ENCODE measurements at regions not wholly inside any gene's neighbourhood (a gene's known extent, or its start where the extent isn't known, plus 50 kb on each side); places are given as distances from the start of the nearest gene placed in this dataset.

DNA sequence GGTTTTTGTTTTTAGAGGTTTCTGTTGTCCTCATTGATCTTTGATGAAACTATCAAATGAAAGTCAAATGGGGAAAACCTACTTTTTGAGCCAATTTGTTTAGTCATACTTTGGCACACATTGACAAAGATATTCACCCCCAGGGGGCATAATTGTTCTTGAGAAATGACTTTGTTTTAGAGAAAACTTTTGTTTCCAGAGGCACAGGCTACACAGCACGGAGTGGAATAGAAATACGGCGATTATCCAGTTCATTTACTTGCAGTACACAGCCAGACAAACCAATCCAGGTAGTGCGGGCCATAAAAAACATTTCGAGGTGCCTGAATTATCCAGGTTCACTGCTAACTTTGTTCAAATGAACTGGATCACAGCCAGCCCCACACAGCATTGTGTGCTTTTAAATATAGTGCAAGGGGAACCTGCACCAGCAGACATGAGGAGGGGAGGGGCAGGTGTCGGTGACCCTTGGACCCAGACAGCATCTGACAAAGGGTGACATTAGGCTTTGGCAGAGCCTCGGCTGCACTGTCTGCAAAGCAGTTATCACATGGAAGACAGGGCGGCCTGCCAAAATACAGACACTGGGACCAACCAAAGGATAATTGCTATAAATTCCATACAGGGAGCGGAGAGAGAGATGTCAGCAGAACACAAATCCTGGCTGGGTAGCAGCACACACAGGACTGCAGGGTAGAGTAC lies 179.6 kb upstream of the NOCT start:
- TF ChIP-seq, protein P1, sequence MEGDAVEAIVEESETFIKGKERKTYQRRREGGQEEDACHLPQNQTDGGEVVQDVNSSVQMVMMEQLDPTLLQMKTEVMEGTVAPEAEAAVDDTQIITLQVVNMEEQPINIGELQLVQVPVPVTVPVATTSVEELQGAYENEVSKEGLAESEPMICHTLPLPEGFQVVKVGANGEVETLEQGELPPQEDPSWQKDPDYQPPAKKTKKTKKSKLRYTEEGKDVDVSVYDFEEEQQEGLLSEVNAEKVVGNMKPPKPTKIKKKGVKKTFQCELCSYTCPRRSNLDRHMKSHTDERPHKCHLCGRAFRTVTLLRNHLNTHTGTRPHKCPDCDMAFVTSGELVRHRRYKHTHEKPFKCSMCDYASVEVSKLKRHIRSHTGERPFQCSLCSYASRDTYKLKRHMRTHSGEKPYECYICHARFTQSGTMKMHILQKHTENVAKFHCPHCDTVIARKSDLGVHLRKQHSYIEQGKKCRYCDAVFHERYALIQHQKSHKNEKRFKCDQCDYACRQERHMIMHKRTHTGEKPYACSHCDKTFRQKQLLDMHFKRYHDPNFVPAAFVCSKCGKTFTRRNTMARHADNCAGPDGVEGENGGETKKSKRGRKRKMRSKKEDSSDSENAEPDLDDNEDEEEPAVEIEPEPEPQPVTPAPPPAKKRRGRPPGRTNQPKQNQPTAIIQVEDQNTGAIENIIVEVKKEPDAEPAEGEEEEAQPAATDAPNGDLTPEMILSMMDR (conservative IDR thresholded peaks at IDR 0.05; ENCODE audit: low read length): no peak
- DNase-seq (ENCODE audit: low read depth): peak; percentile 1
- no peak overlapping the region for H3K4me3 ChIP-seq (ENCODE audit: low read length)

DNA sequence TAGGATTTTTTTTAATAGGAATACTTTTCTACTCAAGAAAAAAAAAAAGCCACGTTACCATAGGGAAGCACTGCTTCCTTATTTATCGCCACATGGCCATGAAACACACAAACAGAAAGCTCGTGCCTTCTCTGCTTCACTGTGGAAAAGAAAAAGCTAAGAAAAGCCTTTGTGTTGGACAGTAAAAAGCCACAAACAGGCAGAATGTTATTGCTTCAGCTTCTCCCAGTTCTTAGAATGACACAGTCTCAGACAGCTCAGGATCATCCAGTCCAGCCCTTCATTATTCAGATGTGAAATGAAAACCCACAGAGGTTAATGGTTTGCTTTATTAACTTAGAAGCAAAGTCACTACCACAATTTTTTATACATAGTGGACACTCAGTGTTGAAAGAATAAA lies 181.6 kb upstream of the NOCT start:
- no peak for DNase-seq (ENCODE audit: low read depth)
- TF ChIP-seq, protein P1 (conservative IDR thresholded peaks at IDR 0.05; ENCODE audit: low read length): no peak
- no peak overlapping the region for H3K4me3 ChIP-seq (ENCODE audit: low read length)

DNA sequence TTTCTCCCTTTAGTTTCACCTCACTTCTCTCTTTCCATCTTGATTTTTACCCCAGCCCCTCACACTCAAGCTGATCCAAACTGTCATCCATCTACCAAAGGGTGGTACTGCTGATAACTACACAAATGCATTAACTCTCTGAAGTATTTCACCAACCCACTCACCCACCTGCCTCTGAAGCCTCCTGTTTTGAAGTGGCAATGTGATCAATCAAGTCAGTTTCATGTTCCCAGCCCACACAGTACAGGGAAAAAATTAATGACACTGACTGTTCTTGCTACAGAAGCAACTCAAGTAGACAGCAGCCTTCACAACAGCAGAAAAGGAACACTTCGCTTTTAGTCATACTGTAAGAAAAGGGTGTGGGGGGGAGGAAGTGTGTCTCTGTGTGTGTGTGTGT lies 183.0 kb upstream of the NOCT start:
- DNase-seq (ENCODE audit: low read depth): no peak
- TF ChIP-seq, protein P1 (conservative IDR thresholded peaks at IDR 0.05; ENCODE audit: low read length): no peak
- H3K4me3 ChIP-seq (ENCODE audit: low read length): no peak overlapping the region

DNA sequence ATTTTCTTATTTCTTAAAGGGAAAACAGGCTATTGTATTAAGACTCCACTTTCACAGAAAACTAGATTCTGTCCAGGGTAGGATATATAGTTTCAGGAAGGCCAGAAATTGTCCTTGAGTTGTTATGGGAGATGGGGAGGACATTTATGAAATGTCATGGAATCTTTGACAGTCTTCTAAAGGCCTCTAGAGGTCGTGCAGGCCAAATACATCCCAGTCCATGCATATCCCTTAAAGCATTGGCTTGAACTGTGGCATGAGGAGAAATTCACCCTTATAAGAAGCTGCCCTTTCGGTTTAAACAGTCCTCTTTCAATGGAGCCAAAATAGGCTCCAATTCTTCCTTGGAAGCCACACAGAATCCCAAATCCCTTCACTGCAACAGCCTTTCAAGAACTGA lies 183.6 kb upstream of the NOCT start:
- TF ChIP-seq, protein P1 (conservative IDR thresholded peaks at IDR 0.05; ENCODE audit: low read length): 0 out of 2 replicates have a peak, but pooled peaks have one; percentile 5
- DNase-seq (ENCODE audit: low read depth): no peak
- H3K4me3 ChIP-seq (ENCODE audit: low read length): no peak overlapping the region

DNA sequence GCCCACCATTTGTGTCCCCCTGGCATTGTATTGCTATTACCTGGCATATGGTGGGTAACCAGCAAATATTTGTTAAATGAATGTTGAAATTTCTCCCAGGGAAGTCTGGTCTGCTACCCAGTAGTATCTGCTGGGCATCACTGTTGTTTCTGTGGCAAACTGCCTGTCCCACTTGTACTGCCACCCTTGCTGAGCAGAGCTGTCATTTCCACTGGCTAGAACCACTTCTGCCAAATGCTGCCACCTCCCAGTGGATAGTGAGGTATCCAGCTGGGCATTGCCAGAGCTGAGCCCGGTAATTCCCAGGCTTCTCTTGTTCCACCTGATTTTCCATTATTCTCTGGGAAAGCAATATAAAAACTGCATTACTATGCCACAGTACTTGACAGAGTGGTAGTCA lies 186.7 kb upstream of the NOCT start:
- DNase-seq (ENCODE audit: low read depth): no peak
- H3K4me3 ChIP-seq (ENCODE audit: low read length): no peak overlapping the region
- TF ChIP-seq, protein P1 (conservative IDR thresholded peaks at IDR 0.05; ENCODE audit: low read length): no peak

DNA sequence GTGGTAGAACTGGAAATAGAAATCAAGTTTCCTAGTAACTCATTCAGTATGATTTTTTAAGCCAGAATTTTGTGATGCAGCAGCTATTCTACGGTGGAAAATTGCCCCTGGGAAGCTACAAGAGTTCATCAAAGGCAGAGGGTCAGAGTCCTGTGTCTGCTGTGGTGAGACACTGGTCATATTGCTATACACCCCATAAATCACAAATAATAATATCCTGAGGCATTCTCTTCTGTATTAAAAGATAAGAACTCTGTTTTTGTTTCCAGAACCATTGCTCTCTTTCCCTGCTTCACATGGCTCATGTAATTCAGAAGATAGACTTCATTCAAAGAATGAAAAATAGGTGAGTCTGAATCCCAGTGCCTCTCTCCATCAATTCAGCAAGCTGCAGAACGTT lies 188.8 kb upstream of the NOCT start:
- DNase-seq (ENCODE audit: low read depth): no peak
- TF ChIP-seq, protein P1 (conservative IDR thresholded peaks at IDR 0.05; ENCODE audit: low read length): no peak
- no peak overlapping the region for H3K4me3 ChIP-seq (ENCODE audit: low read length)

DNA sequence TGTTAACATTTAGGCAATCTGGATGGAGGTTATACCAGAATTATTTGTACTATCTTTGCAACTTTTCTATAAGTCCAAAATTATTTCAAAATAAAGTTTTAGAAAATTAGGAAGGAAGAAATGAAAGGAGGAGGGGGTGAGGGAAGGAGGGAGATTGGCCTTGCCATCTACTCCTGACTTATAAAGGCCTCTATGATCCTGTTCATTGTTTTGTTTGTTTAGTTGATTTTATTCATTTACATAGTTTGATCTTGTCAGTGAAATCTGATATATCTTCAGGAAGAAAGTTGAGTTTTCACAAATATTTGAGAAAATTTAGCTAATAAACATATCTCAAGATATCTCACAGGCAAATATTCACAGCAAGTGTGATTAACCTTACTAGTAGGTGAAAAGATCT lies 189.3 kb upstream of the NOCT start:
- TF ChIP-seq, protein P1 (conservative IDR thresholded peaks at IDR 0.05; ENCODE audit: low read length): no peak
- H3K4me3 ChIP-seq (ENCODE audit: low read length): no peak overlapping the region
- DNase-seq (ENCODE audit: low read depth): no peak
